ENCODE measurements at regions not wholly inside any gene's neighbourhood (a gene's known extent, or its start where the extent isn't known, plus 50 kb on each side); places are given as distances from the start of the nearest gene placed in this dataset.

GRCh38 chr12:30425445-30425844 lies 270.2 kb downstream of the IPO8 start:
- no peak for TF ChIP-seq YY1 (IDR thresholded peaks at IDR 0.05)
- TF ChIP-seq CTCF (IDR thresholded peaks at IDR 0.05; ENCODE audit: low read depth, low read length, missing input control): no peak
- TF ChIP-seq REST (IDR thresholded peaks at IDR 0.05): no peak
- no peak for TF ChIP-seq TAF1 (conservative IDR thresholded peaks at IDR 0.05)
- TF ChIP-seq SP1 (IDR thresholded peaks at IDR 0.05): no peak
- no peak for TF ChIP-seq FOXA1 (IDR thresholded peaks at IDR 0.05)
- no peak for TF ChIP-seq RXRA (IDR thresholded peaks at IDR 0.05)
